ENCODE measurements at regions not wholly inside any gene's neighbourhood (a gene's known extent, or its start where the extent isn't known, plus 50 kb on each side); places are given as distances from the start of the nearest gene placed in this dataset.

DNA sequence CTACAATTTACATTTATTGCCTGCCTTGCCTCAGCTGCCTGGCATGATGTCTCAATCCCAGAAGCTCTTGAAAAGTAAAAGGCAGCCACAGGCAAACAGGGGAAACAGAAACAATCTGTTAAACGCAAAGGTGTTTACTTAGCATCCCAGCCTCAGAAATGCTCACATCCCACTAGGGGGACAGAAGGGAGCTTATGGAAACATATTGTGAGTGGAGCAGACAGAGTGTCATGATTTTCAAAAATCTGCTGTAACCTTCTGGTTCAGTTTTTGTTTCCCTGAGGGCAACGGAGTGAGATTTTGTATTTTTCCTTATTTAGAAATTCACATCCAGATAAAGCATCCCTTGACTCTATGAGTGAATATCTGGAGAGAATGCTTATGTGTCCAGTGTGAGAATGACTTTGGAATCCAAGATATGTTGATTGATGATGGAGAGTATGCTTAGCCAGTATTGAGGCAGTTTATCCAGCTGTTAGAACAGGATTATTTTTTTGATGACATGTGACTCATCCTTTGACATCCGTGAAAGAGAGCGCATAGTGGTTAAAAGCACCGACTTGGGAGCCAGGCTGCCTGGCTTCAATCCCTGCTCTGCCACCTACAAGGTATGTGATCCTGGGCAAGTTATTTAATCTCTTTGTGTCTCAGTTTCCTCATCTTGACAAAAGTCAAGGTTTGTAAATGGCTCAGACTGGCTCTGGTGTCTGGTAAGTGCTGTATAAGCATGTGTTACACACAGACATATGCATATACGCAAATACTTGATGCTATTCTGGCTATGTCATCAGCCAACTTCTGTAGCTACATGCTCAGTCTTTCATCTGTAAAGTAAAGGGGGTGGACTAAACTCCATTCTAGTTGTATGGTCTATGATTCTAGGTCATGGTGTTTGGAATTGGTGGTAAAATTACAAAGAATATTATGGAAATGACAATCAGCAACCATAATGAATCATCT lies 381.2 kb downstream of the RAPGEF2 start:
- DNase-seq (ENCODE audit: low read depth), result no peak
- no peak overlapping the region for H3K4me3 ChIP-seq (ENCODE audit: low read depth, low read length)
- TF ChIP-seq, protein P1, sequence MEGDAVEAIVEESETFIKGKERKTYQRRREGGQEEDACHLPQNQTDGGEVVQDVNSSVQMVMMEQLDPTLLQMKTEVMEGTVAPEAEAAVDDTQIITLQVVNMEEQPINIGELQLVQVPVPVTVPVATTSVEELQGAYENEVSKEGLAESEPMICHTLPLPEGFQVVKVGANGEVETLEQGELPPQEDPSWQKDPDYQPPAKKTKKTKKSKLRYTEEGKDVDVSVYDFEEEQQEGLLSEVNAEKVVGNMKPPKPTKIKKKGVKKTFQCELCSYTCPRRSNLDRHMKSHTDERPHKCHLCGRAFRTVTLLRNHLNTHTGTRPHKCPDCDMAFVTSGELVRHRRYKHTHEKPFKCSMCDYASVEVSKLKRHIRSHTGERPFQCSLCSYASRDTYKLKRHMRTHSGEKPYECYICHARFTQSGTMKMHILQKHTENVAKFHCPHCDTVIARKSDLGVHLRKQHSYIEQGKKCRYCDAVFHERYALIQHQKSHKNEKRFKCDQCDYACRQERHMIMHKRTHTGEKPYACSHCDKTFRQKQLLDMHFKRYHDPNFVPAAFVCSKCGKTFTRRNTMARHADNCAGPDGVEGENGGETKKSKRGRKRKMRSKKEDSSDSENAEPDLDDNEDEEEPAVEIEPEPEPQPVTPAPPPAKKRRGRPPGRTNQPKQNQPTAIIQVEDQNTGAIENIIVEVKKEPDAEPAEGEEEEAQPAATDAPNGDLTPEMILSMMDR (IDR thresholded peaks at IDR 0.05; ENCODE audit: control insufficient read depth, extremely low read depth, insufficient read depth), result no peak

DNA sequence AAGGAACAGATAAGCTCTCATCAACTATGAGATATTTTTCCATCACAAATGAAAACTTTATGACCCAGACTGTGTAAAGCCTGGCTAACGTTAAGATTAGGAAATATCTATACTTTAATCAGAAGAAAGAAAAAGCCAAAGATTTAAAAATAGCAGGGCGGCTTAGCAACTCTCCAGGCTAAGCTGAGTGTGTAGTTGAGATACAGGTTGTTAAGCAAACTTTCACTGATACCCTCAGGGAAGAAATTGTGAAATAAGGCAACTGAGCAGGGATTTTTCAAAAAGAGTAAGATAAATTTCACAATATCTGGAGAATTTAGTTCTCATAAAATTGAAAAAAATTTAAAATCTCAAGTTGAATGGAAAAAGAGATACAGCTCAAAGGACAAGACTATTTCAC lies 382.0 kb downstream of the RAPGEF2 start:
- DNase-seq (ENCODE audit: low read depth), result no peak
- TF ChIP-seq, protein P1 (IDR thresholded peaks at IDR 0.05; ENCODE audit: control insufficient read depth, extremely low read depth, insufficient read depth), result no peak
- H3K4me3 ChIP-seq (ENCODE audit: low read depth, low read length), result no peak overlapping the region

DNA sequence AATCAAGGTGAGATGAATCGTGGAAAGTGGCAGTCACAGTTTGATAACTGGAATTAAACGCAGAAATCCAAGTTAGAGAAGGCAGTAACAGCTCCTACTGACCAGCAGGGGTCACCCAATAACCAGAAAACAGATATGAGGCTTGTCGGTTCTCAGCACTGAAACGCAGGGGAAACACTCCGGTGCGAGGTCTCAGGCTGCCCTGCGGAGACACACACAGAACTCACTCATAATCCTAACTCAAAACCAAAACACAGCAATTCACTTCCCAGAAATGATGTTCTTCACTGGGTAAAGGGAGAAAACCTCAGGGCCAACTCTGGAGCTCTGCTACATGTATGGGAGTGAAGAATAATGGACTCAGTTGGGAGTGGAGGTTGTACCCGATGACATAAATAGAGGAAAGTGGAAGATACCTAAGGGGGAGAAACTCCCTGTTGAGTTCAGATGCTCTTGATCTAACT lies 384.4 kb downstream of the RAPGEF2 start:
- TF ChIP-seq, protein P1 (IDR thresholded peaks at IDR 0.05; ENCODE audit: control insufficient read depth, extremely low read depth, insufficient read depth), result peak; percentile 77
- DNase-seq (ENCODE audit: low read depth), result peak; percentile 63
- no peak overlapping the region for H3K4me3 ChIP-seq (ENCODE audit: low read depth, low read length)

DNA sequence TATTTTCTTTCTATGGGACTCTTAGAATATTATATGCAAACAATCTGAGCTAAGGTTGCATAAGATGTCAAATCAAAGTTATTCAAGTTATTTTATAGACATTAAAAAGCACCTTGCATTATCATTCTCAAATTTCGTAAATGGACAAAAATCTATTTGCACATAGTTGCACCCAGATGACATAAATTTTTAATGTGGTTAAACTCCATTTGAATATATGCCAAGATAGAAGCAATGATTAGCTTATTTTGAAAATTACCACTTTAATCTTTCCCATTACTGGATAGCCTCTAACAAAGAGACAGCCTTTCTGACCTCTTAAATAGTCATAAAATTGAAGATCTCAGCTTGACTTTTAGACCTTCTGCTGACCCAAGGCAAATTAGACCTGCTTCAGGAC lies 386.8 kb downstream of the RAPGEF2 start:
- TF ChIP-seq, protein P1 (IDR thresholded peaks at IDR 0.05; ENCODE audit: control insufficient read depth, extremely low read depth, insufficient read depth), result no peak
- no peak for DNase-seq (ENCODE audit: low read depth)
- no peak overlapping the region for H3K4me3 ChIP-seq (ENCODE audit: low read depth, low read length)

DNA sequence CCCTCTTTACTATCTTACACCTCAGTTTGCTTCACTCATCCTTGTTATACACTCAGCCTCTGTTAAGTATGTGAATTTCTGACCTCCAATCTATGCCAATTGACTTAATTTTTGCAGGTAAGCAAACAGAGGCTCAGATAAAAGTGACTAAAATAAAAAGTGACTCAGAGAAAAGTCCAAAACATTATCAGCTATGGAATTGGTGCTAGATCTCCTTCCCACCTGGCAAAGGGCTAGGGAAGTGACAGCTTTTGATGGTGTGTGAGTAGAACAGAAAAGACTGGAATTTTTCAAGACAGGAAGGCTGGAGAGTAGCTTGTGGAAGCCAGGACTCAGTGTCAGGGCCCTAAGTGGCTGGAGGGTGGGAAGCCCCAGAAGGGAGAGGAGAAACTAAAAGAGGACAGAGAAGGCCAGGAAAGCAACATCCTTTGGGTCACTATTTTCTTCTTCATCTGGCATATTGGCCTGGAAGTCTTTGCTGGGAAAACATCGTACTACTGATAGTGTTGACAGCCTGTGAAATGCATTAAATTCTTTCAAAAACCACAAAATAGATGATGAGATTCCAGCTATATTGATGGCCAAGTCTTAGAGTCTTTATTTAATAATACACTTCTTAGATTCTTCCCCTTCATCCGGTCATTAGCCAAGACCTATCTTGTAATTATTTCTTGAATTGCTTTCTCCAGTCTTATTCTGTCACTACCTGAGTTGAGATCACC lies 392.8 kb downstream of the RAPGEF2 start:
- no peak for DNase-seq (ENCODE audit: low read depth)
- no peak overlapping the region for H3K4me3 ChIP-seq (ENCODE audit: low read depth, low read length)
- TF ChIP-seq, protein P1 (IDR thresholded peaks at IDR 0.05; ENCODE audit: control insufficient read depth, extremely low read depth, insufficient read depth), result no peak

DNA sequence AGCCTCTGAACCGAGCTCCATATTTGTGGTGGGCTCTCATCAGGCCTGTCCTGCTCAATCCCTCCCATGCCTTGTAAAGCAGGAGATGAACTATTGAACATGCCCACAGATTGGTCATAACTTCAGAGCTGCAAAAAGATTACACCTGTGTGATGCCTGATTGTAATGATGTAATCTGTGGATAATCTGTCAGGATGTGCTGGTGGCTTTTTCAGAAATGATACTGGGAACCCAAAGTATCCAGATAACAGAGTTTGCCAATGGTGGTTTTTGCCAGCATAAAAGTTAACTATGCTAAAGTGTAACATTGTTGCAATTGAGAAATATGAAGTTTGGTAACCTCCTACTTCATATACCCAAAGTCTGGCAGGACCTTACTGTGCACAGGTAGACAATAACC lies 393.4 kb downstream of the RAPGEF2 start:
- TF ChIP-seq, protein P1 (IDR thresholded peaks at IDR 0.05; ENCODE audit: control insufficient read depth, extremely low read depth, insufficient read depth), result no peak
- no peak overlapping the region for H3K4me3 ChIP-seq (ENCODE audit: low read depth, low read length)
- no peak for DNase-seq (ENCODE audit: low read depth)
